Spleen (tissue), 11 donors: ENCODE measurements at regions not wholly inside any gene's neighbourhood (a gene's known extent, or its start where the extent isn't known, plus 50 kb on each side); places are given as distances from the start of the nearest gene placed in this dataset.

ENCODE experiments used
- DNase-seq: peaks from one replicate; pipeline ENCODE4 v3.0.0-alpha.2; 2020
- H3K27ac ChIP-seq, 8 donors: fragments of 200-600 bp; sonication (generic) in 7 of 8; 1 replicate in 4 of 8; 2 replicates in 4 of 8; pipeline versions ENCODE4 v1.5.0 to v1.8.0; 2016 to 2021; ENCODE audit warnings: inconsistent platforms in 4 of 8, mild to moderate bottlenecking in 4 of 8, moderate library complexity in 1 of 8
- H3K27me3 ChIP-seq, 7 donors: fragments of 200-600 bp; sonication (generic) in 6 of 7; replicated peaks in 1 of 7; 1 replicate in 4 of 7; 2 replicates in 3 of 7; pipeline versions ENCODE4 v1.5.0 to v1.8.0; 2016 to 2021; ENCODE audit warnings: inconsistent platforms in 3 of 7, mild to moderate bottlenecking in 1 of 7
- H3K36me3 ChIP-seq, 6 donors: fragments of 200-600 bp; sonication (generic) in 5 of 6; 1 replicate in 4 of 6; 2 replicates in 2 of 6; pipeline versions ENCODE4 v1.5.0 to v1.8.0; 2016 to 2021; ENCODE audit warnings: inconsistent platforms in 2 of 6
- H3K4me1 ChIP-seq, 6 donors: fragments of 200-600 bp; sonication (generic) in 5 of 6; 1 replicate in 3 of 6; 2 replicates in 3 of 6; pipeline versions ENCODE4 v1.5.0 to v1.8.0; 2016 to 2021; ENCODE audit warnings: inconsistent platforms in 3 of 6
- H3K4me3 ChIP-seq, 8 donors: fragments of 200-600 bp; sonication (generic) in 7 of 8; 1 replicate in 4 of 8; 2 replicates in 4 of 8; pipeline versions ENCODE4 v1.5.0 to v1.8.0; 2016 to 2021; ENCODE audit warnings: inconsistent platforms in 4 of 8, mild to moderate bottlenecking in 4 of 8, moderate library complexity in 2 of 8
- H3K9me3 ChIP-seq, 8 donors: fragments of 200-600 bp; sonication (generic) in 7 of 8; 1 replicate in 4 of 8; 2 replicates in 4 of 8; pipeline versions ENCODE4 v1.5.0 to v1.8.0; 2016 to 2021; ENCODE audit warnings: inconsistent platforms in 4 of 8
- CTCF ChIP-seq, 11 experiments: fragments of 200-600 bp in 7 of 11; fragments of 450-650 bp in 4 of 11; sonication (generic) in 4 of 11; IDR thresholded peaks in 8 of 11; conservative IDR thresholded peaks in 3 of 11; 1 replicate in 7 of 11; 2 replicates in 4 of 11; pipeline versions ENCODE4 v1.4.0 to v1.8.0; 2016 to 2021; ENCODE audit warnings: antibody characterized with exemption in 11 of 11, inconsistent platforms in 4 of 11, mild to moderate bottlenecking in 1 of 11
- POLR2A ChIP-seq, 3 donors: fragments of 450-650 bp; IDR thresholded peaks; one replicate each; pipeline ENCODE4 v1.5.1; 2017; ENCODE audit warnings: antibody characterized with exemption in 3 of 3, mild to moderate bottlenecking in 1 of 3
- POLR2AphosphoS5 ChIP-seq, 3 donors: sonication (generic); formaldehyde crosslinking; IDR thresholded peaks; one replicate each; pipeline ENCODE4 v1.5.1; 2017; ENCODE audit warnings: antibody characterized with exemption in 3 of 3
- WGBS, 5 donors: extraction: QIAGEN DNeasy Blood & Tissue Kit in 3 of 5; methylation state at CpG; one replicate each; pipeline versions ENCODE4 v1.1.5 to v1.1.7; 2013 to 2018; 5-methylcytosine and 5-hydroxymethylcytosine counted together
- intact Hi-C: fragments of 100-400 bp; cut with DNase I; formaldehyde crosslinking; loops from one replicate; pipeline ENCODE4 v1.15.0; 2023; ENCODE audit warnings: low total_unique reads
- donor health status: healthy with polysubstance abuse.
- donor health status: DM: no; HTN: no; CAD: no; lungs with moderate emphysema.
- donor health status: DM: no; HTN: no; CAD: no.
- donor health status: Bipolar disorder and iron deficiency.
- donor health status: healthy.
- donor health status: DM: no; HTN: no; CAD: no.
- donor health status: DM: yes; HTN: yes; CAD: no.

GRCh38 chr11:116427903-116428637 is 344.7 kb downstream of the BUD13 start:
- H3K4me1 ChIP-seq, result peaks cover 0 to 9% (median 0%) of the 10 kb centered on the region in 6 donors
- H3K4me3 ChIP-seq, result no peak overlapping the region
- WGBS, 5 donors, result 29 to 45% (median 35%) methylated on average over 11 of the region's 11 CpGs
- H3K27me3 ChIP-seq, result peaks cover 0 to 23% (median 0%) of the 10 kb centered on the region in 7 donors
- H3K9me3 ChIP-seq, result no peaks in the 10 kb centered on the region
- intact Hi-C loops, result no loop called here
- no peaks in the 10 kb centered on the region for H3K36me3 ChIP-seq
- H3K27ac ChIP-seq, result no peak overlapping the region
- DNase-seq, result no peak
- TF ChIP-seq POLR2AphosphoS5 (IDR thresholded peaks at IDR 0.05), result no peak
- no peak for TF ChIP-seq CTCF (IDR thresholded peaks at IDR 0.05 in 8 of 11, conservative IDR thresholded peaks at IDR 0.05 in 3 of 11)
- no peak for TF ChIP-seq POLR2A (IDR thresholded peaks at IDR 0.05)

GRCh38 chr11:116427337-116427902 is 345.4 kb downstream of the BUD13 start:
- Histone ChIP-seq H3K27ac (no peak overlapping the region), H3K4me1 (peaks cover 0 to 9% (median 0%) of the 10 kb centered on the region in 6 donors), H3K27me3 (peaks cover 0 to 25% (median 0%) of the 10 kb centered on the region in 7 donors), H3K36me3 (no peaks in the 10 kb centered on the region), H3K9me3 (no peaks in the 10 kb centered on the region), H3K4me3 (no peak overlapping the region)
- no peak for DNase-seq
- WGBS, 5 donors, result 31 to 54% (median 45%) methylated on average over 3 of the region's 3 CpGs
- TF ChIP-seq POLR2AphosphoS5 (IDR thresholded peaks at IDR 0.05) (no peak), CTCF (IDR thresholded peaks at IDR 0.05 in 8 of 11, conservative IDR thresholded peaks at IDR 0.05 in 3 of 11) (no peak), POLR2A (IDR thresholded peaks at IDR 0.05) (no peak)
- intact Hi-C loops, result no loop called here

- H3K4me1 ChIP-seq, result peaks cover 0 to 9% (median 0%) of the 10 kb centered on the region in 6 donors
- H3K36me3 ChIP-seq, result no peaks in the 10 kb centered on the region
- TF ChIP-seq POLR2AphosphoS5 (IDR thresholded peaks at IDR 0.05) (no peak), POLR2A (IDR thresholded peaks at IDR 0.05) (no peak), CTCF (IDR thresholded peaks at IDR 0.05 in 8 of 11, conservative IDR thresholded peaks at IDR 0.05 in 3 of 11) (no peak)
- H3K27me3 ChIP-seq, result peaks cover 0 to 26% (median 0%) of the 10 kb centered on the region in 7 donors
- no peak for DNase-seq
- H3K4me3 ChIP-seq, result no peak overlapping the region
- no peak overlapping the region for H3K27ac ChIP-seq
- intact Hi-C loops, result no loop called here
- H3K9me3 ChIP-seq, result no peaks in the 10 kb centered on the region
- 54 to 78% (median 68%) methylated on average over 1 of the region's 1 CpG for WGBS, 5 donors
Measured at GRCh38 chr11:116426761-116427160, 346.0 kb downstream of the BUD13 start.

GRCh38 chr11:116424615-116425261 is 348.0 kb downstream of the BUD13 start:
- H3K4me3 ChIP-seq, result no peak overlapping the region
- no peaks in the 10 kb centered on the region for H3K9me3 ChIP-seq
- peaks cover 0 to 42% (median 0%) of the 10 kb centered on the region in 7 donors for H3K27me3 ChIP-seq
- TF ChIP-seq POLR2AphosphoS5 (IDR thresholded peaks at IDR 0.05) (no peak), CTCF (IDR thresholded peaks at IDR 0.05 in 8 of 11, conservative IDR thresholded peaks at IDR 0.05 in 3 of 11) (no peak), POLR2A (IDR thresholded peaks at IDR 0.05) (no peak)
- no peak for DNase-seq
- peaks cover 0 to 9% (median 0%) of the 10 kb centered on the region in 6 donors for H3K4me1 ChIP-seq
- intact Hi-C loops, result no loop called here
- H3K36me3 ChIP-seq, result no peaks in the 10 kb centered on the region
- 52 to 80% (median 64%) methylated on average over 4 of the region's 4 CpGs for WGBS, 5 donors
- no peak overlapping the region for H3K27ac ChIP-seq
